ENCODE measurements at regions not wholly inside any gene's neighbourhood (a gene's known extent, or its start where the extent isn't known, plus 50 kb on each side); places are given as distances from the start of the nearest gene placed in this dataset.

GRCh38 chr1:182242641-182243040 is 148.9 kb downstream of the GLUL start:
- Mint-ChIP-seq H3K27me3 (no peaks in the 10 kb centered on the region), H3K9me3 (peaks cover 4% of the 10 kb centered on the region), H3K4me3 (no peak overlapping the region), H3K36me3 (no peaks in the 10 kb centered on the region), H3K4me1 (ENCODE audit: unreplicated experiment) (no peaks in the 10 kb centered on the region), H3K27ac (no peak overlapping the region)
- DNase-seq (ENCODE audit: extremely low spot score, unreplicated experiment), result no peak
- TF ChIP-seq CTCF (conservative IDR thresholded peaks at IDR 0.05), result no peak

GRCh38 chr1:182240085-182240484 is 151.5 kb downstream of the GLUL start:
- Mint-ChIP-seq H3K36me3 (no peaks in the 10 kb centered on the region), H3K9me3 (peaks cover 4% of the 10 kb centered on the region), H3K4me1 (ENCODE audit: unreplicated experiment) (peaks cover 16% of the 10 kb centered on the region), H3K27me3 (no peaks in the 10 kb centered on the region), H3K4me3 (no peak overlapping the region), H3K27ac (no peak overlapping the region)
- no peak for TF ChIP-seq CTCF (conservative IDR thresholded peaks at IDR 0.05)
- DNase-seq (ENCODE audit: extremely low spot score, unreplicated experiment), result no peak

GRCh38 chr1:182238421-182238820 is 153.2 kb downstream of the GLUL start:
- Mint-ChIP-seq H3K4me1 (ENCODE audit: unreplicated experiment) (peaks cover 20% of the 10 kb centered on the region), H3K4me3 (no peak overlapping the region), H3K27ac (no peak overlapping the region), H3K36me3 (no peaks in the 10 kb centered on the region), H3K27me3 (no peaks in the 10 kb centered on the region), H3K9me3 (no peaks in the 10 kb centered on the region)
- no peak for TF ChIP-seq CTCF (conservative IDR thresholded peaks at IDR 0.05)
- DNase-seq (ENCODE audit: extremely low spot score, unreplicated experiment), result no peak

DNA sequence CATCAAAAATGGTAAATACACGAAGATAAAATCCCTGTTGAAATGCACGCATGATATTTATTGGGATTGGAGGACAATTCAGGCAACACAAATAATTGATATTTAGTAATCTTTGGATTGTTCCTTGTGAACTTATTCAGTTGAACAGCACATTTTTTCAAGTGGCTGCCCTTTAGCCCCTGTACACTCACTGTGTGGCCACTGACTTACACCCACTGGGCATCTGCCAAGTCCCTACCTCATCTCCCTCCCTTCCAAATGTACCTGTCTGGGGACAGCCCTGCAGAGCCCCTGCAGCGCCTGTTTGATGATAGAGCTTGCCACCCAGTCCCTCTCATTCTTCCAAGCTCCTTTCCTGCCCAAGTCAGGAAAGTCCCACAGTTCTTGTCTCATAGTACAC is 154.3 kb downstream of the GLUL start:
- Mint-ChIP-seq H3K36me3 (no peaks in the 10 kb centered on the region), H3K27me3 (no peaks in the 10 kb centered on the region), H3K9me3 (no peaks in the 10 kb centered on the region), H3K4me1 (ENCODE audit: unreplicated experiment) (peaks cover 20% of the 10 kb centered on the region), H3K4me3 (no peak overlapping the region), H3K27ac (peak overlapping the region; percentile 34)
- DNase-seq (ENCODE audit: extremely low spot score, unreplicated experiment), result no peak
- no peak for TF ChIP-seq CTCF (conservative IDR thresholded peaks at IDR 0.05)

DNA sequence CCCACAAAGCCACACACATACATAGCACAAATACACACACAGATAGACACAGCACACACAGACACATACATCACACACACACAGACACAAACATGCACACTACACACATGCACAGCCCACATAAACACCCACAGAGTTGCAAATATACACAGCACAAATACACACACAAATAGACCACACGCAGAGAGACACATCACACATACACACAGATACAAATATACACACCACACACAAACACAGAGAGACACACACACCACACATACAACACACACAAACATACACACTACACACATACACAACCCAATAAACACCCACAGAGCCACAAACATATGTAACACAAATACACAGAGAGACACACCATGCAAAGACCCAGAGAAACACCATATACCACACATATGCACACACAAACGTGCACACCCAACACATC is 154.9 kb downstream of the GLUL start:
- Mint-ChIP-seq H3K9me3 (no peaks in the 10 kb centered on the region), H3K4me1 (ENCODE audit: unreplicated experiment) (peaks cover 24% of the 10 kb centered on the region), H3K27ac (peak overlapping the region; percentile 98), H3K4me3 (no peak overlapping the region), H3K36me3 (no peaks in the 10 kb centered on the region), H3K27me3 (no peaks in the 10 kb centered on the region)
- TF ChIP-seq CTCF (conservative IDR thresholded peaks at IDR 0.05), result no peak
- no peak for DNase-seq (ENCODE audit: extremely low spot score, unreplicated experiment)
